Breast epithelium (tissue), 3 donors: ENCODE measurements at regions not wholly inside any gene's neighbourhood (a gene's known extent, or its start where the extent isn't known, plus 50 kb on each side); places are given as distances from the start of the nearest gene placed in this dataset.

Experiments
- CTCF ChIP-seq, 3 donors: fragments of 450-650 bp; IDR thresholded peaks; one replicate each; pipeline ENCODE4 v1.5.1; 2016 to 2017; ENCODE audit warnings: antibody characterized with exemption in 3 of 3, mild to moderate bottlenecking in 3 of 3, moderate library complexity in 3 of 3
- POLR2A ChIP-seq: fragments of 450-650 bp; IDR thresholded peaks from one replicate; pipeline ENCODE4 v1.6.1; 2016; ENCODE audit warnings: antibody characterized with exemption, mild to moderate bottlenecking, moderate library complexity
- POLR2AphosphoS5 ChIP-seq, 3 donors: sonication (generic); formaldehyde crosslinking; IDR thresholded peaks; one replicate each; pipeline ENCODE4 v1.6.1; 2017; ENCODE audit warnings: antibody characterized with exemption in 3 of 3

- TF ChIP-seq CTCF (IDR thresholded peaks at IDR 0.05), result no peak
- TF ChIP-seq POLR2A, result no peak
- TF ChIP-seq POLR2AphosphoS5 (IDR thresholded peaks at IDR 0.05), result no peak
Observed at GRCh38 chr3:25289156-25289555, 138.9 kb upstream of the RARB start.
